Prostate gland (tissue), 2 donors: ENCODE measurements at regions not wholly inside any gene's neighbourhood (a gene's known extent, or its start where the extent isn't known, plus 50 kb on each side); places are given as distances from the start of the nearest gene placed in this dataset.

ENCODE experiments used
- POLR2AphosphoS5 ChIP-seq: sonication (generic); formaldehyde crosslinking; IDR thresholded peaks from one replicate; pipeline ENCODE4 v1.6.1; 2017; ENCODE audit warnings: antibody characterized with exemption
- TF ChIP-seq, protein P1 (sequence below), 4 experiments: fragments of 200-600 bp in 2 of 4; fragments of 450-650 bp in 2 of 4; sonication (generic) in 2 of 4; IDR thresholded peaks; 1 replicate in 3 of 4; 2 replicates in 1 of 4; pipeline ENCODE4 v1.5.1; 2016 to 2019; ENCODE audit warnings: antibody characterized with exemption in 4 of 4, mild to moderate bottlenecking in 2 of 4, moderate library complexity in 2 of 4

DNA sequence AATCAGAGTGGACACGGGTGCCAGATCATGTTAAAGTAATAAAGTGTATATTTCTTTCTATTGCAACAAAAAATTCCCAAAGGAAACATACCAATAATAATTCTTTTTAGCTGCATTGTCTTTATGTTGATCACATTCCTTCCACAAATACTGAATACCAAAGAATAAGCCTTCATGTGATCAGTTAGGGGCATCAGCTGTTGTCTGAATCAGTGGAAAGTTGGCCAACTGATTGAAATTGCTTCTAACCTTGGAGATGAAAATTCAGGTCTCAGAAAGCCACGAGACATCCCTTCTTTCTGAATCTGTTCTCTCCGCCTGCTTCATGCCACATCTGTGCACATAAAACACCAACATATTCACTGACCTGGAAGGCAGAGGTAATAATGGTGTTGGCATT lies 785.2 kb downstream of the KCNA4 start:
- TF ChIP-seq, protein P1, sequence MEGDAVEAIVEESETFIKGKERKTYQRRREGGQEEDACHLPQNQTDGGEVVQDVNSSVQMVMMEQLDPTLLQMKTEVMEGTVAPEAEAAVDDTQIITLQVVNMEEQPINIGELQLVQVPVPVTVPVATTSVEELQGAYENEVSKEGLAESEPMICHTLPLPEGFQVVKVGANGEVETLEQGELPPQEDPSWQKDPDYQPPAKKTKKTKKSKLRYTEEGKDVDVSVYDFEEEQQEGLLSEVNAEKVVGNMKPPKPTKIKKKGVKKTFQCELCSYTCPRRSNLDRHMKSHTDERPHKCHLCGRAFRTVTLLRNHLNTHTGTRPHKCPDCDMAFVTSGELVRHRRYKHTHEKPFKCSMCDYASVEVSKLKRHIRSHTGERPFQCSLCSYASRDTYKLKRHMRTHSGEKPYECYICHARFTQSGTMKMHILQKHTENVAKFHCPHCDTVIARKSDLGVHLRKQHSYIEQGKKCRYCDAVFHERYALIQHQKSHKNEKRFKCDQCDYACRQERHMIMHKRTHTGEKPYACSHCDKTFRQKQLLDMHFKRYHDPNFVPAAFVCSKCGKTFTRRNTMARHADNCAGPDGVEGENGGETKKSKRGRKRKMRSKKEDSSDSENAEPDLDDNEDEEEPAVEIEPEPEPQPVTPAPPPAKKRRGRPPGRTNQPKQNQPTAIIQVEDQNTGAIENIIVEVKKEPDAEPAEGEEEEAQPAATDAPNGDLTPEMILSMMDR (IDR thresholded peaks at IDR 0.05): no peak
- no peak for TF ChIP-seq POLR2AphosphoS5
